Gastrocnemius medialis (tissue), 4 donors: ENCODE measurements at regions not wholly inside any gene's neighbourhood (a gene's known extent, or its start where the extent isn't known, plus 50 kb on each side); places are given as distances from the start of the nearest gene placed in this dataset.

ENCODE experiments used
- CTCF ChIP-seq, 5 experiments: fragments of 450-650 bp in 3 of 5; fragments of 200-600 bp in 2 of 5; sonication (generic) in 2 of 5; IDR thresholded peaks in 4 of 5; conservative IDR thresholded peaks in 1 of 5; 1 replicate in 4 of 5; 2 replicates in 1 of 5; pipeline ENCODE4 v1.5.1; 2016 to 2019; ENCODE audit warnings: antibody characterized with exemption in 5 of 5, mild to moderate bottlenecking in 3 of 5, moderate library complexity in 3 of 5
- POLR2A ChIP-seq, 2 donors: fragments of 450-650 bp; IDR thresholded peaks; one replicate each; pipeline ENCODE4 v1.6.1; 2017; ENCODE audit warnings: antibody characterized with exemption in 2 of 2, mild to moderate bottlenecking in 2 of 2, moderate library complexity in 2 of 2

DNA sequence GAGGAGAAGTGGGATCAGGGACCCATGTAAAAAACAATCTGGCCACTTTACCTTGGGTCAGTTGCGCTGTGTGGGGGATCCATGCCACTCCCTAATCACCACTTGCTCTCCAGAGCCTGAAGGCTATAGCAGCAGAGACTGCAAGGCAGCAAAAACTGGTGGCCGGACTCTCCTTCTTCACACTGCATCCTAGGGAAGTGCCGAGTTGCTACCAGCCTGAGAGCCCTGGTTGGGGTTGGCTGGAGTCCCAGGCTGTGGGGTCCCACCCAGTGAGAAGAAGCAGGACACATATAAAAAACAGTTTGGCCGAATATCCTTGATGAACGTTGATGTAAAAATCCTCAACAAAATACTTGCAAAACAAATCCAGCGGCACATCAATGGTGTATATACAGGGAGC is 341.2 kb downstream of the AEBP2 start:
- no peak for TF ChIP-seq CTCF (IDR thresholded peaks at IDR 0.05 in 4 of 5, conservative IDR thresholded peaks at IDR 0.05 in 1 of 5)
- TF ChIP-seq POLR2A (IDR thresholded peaks at IDR 0.05), result no peak
